ENCODE measurements at regions not wholly inside any gene's neighbourhood (a gene's known extent, or its start where the extent isn't known, plus 50 kb on each side); places are given as distances from the start of the nearest gene placed in this dataset.

DNA sequence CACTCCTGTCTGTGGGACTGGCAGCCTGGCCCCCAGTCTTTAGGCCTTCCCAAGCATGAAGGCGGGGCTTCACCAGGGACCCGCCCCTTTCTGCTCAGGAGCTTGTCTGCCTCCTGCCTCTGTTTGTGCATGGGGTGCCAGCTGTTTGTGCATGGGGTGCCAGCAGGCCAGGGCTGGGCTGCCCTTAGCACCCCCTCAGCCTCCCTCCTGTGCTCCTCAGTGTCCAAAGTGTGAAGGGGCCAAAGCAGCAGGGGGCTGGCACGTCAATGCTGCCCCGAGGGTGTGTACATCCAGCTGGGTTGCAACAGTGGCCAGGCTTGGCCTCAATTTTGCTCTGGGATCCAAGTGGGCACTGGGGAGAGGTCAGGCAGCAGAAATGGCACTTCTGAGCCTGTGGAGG is 298.0 kb upstream of the GALNT5 start:
- Histone ChIP-seq H3K27ac (ENCODE audit: extremely low read length, insufficient read depth, low read length) (no peak overlapping the region), H3K9ac (ENCODE audit: insufficient read depth, low read depth, low read length) (no peak overlapping the region), H3K4me2 (ENCODE audit: low read depth, low read length) (no peak overlapping the region), H3K4me1 (ENCODE audit: insufficient read depth, low read length) (no peaks in the 10 kb centered on the region), H3K79me2 (ENCODE audit: insufficient read depth, low read length) (no peaks in the 10 kb centered on the region), H3K9me3 (ENCODE audit: low read length) (peaks cover 46% of the 10 kb centered on the region), H3K27me3 (ENCODE audit: control insufficient read depth in 1 of 2, insufficient read depth in 2 of 2, low read length in 2 of 2) (no peaks in the 10 kb centered on the region), H3K36me3 (replicated peaks in 1 of 2; ENCODE audit: control insufficient read depth in 1 of 2, insufficient read depth in 2 of 2, low read length in 2 of 2) (no peaks in the 10 kb centered on the region), H3K4me3 (replicated peaks in 1 of 3; ENCODE audit: insufficient read depth in 1 of 3, low read depth in 2 of 3, low read length in 3 of 3) (no peak overlapping the region), H2AFZ (ENCODE audit: low read length) (no peak overlapping the region), H4K20me1 (ENCODE audit: insufficient read depth, low read length) (no peaks in the 10 kb centered on the region)
- intact Hi-C loops (cut with micrococcal nuclease; ENCODE audit: unreplicated experiment) (no loop called here), in situ Hi-C loops (cut with HindIII; ENCODE audit: extremely low pct_ligation_motif_present, low pct_unique_long_range_greater_than_20kb) (no loop called here)
- ChIA-PET POLR2A (no interaction called here), CTCF (ENCODE audit: low intra/inter-chr PET ratio, low total read pairs) (no interaction called here)
- FAIRE-seq (no peak), ATAC-seq (no peak), DNase-seq (ENCODE audit: low spot score) (no peak)
- no TSS peak for BruUV-seq (replicated peaks)
- TF ChIP-seq, protein P1, sequence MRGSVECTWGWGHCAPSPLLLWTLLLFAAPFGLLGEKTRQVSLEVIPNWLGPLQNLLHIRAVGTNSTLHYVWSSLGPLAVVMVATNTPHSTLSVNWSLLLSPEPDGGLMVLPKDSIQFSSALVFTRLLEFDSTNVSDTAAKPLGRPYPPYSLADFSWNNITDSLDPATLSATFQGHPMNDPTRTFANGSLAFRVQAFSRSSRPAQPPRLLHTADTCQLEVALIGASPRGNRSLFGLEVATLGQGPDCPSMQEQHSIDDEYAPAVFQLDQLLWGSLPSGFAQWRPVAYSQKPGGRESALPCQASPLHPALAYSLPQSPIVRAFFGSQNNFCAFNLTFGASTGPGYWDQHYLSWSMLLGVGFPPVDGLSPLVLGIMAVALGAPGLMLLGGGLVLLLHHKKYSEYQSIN (CRISPR knock-in tag; IDR thresholded peaks at IDR 0.05; ENCODE audit: borderline replicate concordance) = no peak
- TF ChIP-seq ZNF138 (CRISPR knock-in tag; IDR thresholded peaks at IDR 0.05; ENCODE audit: low read depth) (no peak), RCOR2 (CRISPR knock-in tag; IDR thresholded peaks at IDR 0.05) (no peak), STAG1 (CRISPR knock-in tag; IDR thresholded peaks at IDR 0.05) (no peak), ARHGAP35 (CRISPR knock-in tag; IDR thresholded peaks at IDR 0.05; ENCODE audit: borderline replicate concordance) (no peak), STAT5B (CRISPR knock-in tag; IDR thresholded peaks at IDR 0.05) (no peak), ELF4 (CRISPR knock-in tag; IDR thresholded peaks at IDR 0.05; ENCODE audit: borderline replicate concordance) (no peak), ZNF781 (CRISPR knock-in tag; IDR thresholded peaks at IDR 0.05; ENCODE audit: borderline replicate concordance, not compliant biosample characterization) (no peak), ZBTB20 (CRISPR knock-in tag; IDR thresholded peaks at IDR 0.05; ENCODE audit: borderline replicate concordance, low read depth) (no peak), ZNF292 (CRISPR knock-in tag; IDR thresholded peaks at IDR 0.05; ENCODE audit: borderline replicate concordance, low read depth) (no peak), KLF12 (CRISPR knock-in tag; IDR thresholded peaks at IDR 0.05; ENCODE audit: borderline replicate concordance) (no peak), ZFY (CRISPR knock-in tag; IDR thresholded peaks at IDR 0.05) (no peak), ZNF382 (CRISPR knock-in tag; IDR thresholded peaks at IDR 0.05; ENCODE audit: borderline replicate concordance) (no peak), ZNF746 (CRISPR knock-in tag; IDR thresholded peaks at IDR 0.05) (no peak), TCF7L2 (IDR thresholded peaks at IDR 0.05; ENCODE audit: low read depth, low read length) (no peak), RORA (CRISPR knock-in tag; IDR thresholded peaks at IDR 0.05) (no peak)
- TF ChIP-seq, protein P2, sequence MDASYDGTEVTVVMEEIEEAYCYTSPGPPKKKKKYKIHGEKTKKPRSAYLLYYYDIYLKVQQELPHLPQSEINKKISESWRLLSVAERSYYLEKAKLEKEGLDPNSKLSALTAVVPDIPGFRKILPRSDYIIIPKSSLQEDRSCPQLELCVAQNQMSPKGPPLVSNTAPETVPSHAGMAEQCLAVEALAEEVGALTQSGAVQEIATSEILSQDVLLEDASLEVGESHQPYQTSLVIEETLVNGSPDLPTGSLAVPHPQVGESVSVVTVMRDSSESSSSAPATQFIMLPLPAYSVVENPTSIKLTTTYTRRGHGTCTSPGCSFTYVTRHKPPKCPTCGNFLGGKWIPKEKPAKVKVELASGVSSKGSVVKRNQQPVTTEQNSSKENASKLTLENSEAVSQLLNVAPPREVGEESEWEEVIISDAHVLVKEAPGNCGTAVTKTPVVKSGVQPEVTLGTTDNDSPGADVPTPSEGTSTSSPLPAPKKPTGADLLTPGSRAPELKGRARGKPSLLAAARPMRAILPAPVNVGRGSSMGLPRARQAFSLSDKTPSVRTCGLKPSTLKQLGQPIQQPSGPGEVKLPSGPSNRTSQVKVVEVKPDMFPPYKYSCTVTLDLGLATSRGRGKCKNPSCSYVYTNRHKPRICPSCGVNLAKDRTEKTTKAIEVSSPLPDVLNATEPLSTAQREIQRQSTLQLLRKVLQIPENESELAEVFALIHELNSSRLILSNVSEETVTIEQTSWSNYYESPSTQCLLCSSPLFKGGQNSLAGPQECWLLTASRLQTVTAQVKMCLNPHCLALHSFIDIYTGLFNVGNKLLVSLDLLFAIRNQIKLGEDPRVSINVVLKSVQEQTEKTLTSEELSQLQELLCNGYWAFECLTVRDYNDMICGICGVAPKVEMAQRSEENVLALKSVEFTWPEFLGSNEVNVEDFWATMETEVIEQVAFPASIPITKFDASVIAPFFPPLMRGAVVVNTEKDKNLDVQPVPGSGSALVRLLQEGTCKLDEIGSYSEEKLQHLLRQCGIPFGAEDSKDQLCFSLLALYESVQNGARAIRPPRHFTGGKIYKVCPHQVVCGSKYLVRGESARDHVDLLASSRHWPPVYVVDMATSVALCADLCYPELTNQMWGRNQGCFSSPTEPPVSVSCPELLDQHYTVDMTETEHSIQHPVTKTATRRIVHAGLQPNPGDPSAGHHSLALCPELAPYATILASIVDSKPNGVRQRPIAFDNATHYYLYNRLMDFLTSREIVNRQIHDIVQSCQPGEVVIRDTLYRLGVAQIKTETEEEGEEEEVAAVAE (CRISPR knock-in tag; IDR thresholded peaks at IDR 0.05; ENCODE audit: borderline replicate concordance) = no peak
- TF ChIP-seq, protein P3, sequence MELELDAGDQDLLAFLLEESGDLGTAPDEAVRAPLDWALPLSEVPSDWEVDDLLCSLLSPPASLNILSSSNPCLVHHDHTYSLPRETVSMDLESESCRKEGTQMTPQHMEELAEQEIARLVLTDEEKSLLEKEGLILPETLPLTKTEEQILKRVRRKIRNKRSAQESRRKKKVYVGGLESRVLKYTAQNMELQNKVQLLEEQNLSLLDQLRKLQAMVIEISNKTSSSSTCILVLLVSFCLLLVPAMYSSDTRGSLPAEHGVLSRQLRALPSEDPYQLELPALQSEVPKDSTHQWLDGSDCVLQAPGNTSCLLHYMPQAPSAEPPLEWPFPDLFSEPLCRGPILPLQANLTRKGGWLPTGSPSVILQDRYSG (CRISPR knock-in tag; IDR thresholded peaks at IDR 0.05) = no peak
- 0% methylated on average over 3 of the region's 4 CpGs for WGBS (ENCODE audit: low lambda C conversion rate)

All from HepG2 (cell line).